GF-D8 (cell line): ENCODE measurements at regions not wholly inside any gene's neighbourhood (a gene's known extent, or its start where the extent isn't known, plus 50 kb on each side); places are given as distances from the start of the nearest gene placed in this dataset.
"Not testable (repeated sequence)": the region's sequence is repeated elsewhere in the genome, so short reads cannot be mapped to it uniquely, and the experiment has no call there.

Experiments used
- DNase-seq: peaks from one replicate; lab custom pipeline; 2025; lab: John Stamatoyannopoulos, UW

- not testable (repeated sequence) for DNase-seq
These were observed 264.0 kb downstream of the SMARCA2 start for GRCh38 chr9:2279138-2279537.

- DNase-seq = no peak
These were observed 266.1 kb downstream of the SMARCA2 start for GRCh38 chr9:2281031-2281802.

DNA sequence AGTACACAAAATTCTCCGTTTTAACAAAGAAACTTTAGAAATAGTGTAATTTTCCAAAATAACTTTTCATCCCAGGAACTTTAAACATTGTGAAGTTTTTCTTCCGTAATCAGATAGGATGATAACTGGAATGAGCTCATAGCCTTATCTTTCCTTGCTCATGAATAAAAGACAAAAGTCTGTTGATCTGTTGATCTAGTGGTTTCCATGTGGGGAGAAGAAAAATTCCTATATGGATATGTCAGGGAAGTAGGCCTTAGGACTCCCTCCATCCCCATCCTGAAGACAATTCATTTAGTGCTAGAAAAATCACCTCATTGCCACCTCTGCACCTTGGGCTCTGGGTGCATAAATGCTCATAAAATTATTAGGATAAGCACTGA, 266.6 kb downstream of the SMARCA2 start:
- no peak for DNase-seq

DNA sequence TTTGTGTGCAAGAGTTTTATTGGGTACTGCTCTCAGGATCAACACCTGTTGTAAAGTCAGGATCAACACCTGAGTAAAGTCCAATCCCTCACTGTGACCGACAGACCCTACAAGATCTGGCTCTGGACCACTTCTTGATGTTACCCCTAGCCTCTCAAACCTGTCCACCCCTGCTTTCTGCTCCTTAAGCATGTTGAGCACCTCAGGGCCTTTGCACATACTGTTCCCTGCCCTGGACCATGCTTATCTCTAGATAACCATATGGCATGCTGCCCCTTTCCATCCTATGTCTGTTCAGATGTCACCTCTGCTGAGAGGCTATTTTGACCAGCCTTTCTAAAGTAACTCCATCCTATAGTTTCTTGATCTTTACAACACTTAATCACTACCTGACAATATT, 269.6 kb downstream of the SMARCA2 start:
- no peak for DNase-seq

DNA sequence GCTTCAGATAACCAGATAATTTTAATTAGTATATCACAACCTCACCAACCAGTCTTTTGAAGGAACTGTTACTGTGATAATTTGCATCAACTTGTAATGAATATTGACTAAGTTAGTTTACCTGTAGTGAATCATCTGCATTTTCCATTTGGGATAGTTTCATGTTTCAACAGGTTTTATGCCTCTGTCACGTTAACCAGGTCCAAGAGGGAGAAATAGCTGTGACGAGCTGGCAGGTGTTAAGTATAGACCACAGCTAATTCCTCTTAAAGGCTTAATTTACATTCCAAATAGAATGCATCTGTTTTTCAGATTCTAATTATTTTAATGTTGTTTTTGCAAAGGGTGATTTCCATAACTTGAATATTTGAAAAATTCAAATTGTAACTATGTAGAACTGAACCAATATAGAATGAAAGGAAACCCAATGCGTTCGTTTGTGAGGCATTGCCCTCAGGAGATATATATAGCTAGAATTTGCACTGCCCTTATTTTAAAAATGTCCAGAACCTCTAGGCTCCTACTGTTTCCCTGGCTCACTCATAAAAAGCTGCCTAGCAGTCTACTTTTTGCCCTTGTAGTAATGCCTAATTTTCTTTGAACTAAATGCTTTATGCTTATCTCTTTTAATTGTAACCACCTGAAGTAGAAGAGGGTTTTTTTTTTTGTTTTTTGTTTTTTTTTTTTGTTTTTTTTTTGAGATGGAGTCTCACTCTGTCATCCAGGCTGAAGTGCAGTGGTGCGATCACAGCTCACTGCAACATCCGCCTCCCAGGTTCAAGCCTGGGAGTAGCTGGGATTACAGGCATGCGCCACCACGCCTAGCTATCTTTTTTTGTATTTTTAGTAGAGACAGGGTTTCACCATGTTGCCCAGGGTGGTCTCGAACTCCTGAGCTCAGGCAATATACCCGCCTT, 270.5 kb downstream of the SMARCA2 start:
- no peak for DNase-seq

DNA sequence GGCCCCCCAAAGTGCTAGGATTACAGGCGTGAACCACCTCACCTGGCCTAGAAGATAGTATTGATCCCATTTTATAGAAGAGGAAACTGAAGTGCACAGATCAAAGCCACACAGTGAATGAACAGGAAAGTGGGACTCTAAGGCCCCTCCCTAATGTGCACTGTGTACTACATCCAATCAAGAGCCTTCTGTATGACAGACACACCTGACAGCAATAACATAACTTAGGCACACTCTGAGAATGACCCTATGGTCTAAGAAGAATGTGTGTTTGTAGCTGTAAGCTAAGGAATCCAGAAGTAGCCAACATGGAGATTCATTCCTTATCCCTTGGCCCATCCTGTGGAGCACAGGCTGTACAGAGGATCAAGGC, 271.2 kb downstream of the SMARCA2 start:
- no peak for DNase-seq

GRCh38 chr9:2286825-2287455, 271.8 kb downstream of the SMARCA2 start:
- DNase-seq = no peak

- no peak for DNase-seq
These were observed 273.2 kb downstream of the SMARCA2 start for GRCh38 chr9:2288309-2288708.

DNA sequence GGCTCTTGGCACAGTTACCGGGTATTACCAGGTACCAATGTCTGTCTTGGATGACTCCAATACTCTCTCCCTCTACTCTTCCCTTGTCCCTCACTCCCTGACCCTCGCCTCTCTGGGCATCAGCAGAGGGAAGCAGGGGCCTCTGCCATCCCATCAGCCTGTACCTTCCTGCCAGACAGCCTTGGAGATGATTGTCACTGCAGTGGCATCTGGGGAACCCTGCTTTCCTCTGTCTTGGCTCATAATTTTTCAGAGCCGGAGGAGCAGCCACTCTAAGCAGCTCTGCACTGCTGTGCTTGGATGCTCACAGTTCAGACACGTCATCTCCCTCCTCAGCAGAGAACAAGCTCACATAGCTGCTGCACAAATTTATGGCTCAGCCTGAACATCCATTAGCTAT, 274.1 kb downstream of the SMARCA2 start:
- no peak for DNase-seq

DNA sequence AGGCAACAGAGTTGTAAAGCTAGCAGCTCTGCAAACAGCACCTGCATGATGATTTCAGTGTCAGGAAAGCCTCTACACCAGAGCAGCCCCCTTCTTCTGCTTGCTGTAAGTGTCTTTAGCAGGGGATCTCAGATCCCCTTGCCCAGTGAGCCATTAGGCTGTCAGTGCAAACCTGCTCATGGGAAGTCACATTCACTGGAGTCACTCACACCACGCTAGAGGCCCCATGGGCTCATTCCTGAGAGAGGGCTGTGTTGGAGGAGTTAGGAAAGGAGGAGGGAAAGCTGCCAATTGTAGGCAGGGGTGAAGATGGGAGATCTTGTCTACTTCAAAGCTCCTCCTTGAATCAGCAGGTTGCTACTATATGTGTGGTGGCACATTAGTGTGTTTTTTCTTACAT, 275.2 kb downstream of the SMARCA2 start:
- DNase-seq = no peak

GRCh38 chr9:2291980-2292704, 277.0 kb downstream of the SMARCA2 start:
- no peak for DNase-seq

- no peak for DNase-seq
These were observed 277.6 kb downstream of the SMARCA2 start for GRCh38 chr9:2292733-2293132.

GRCh38 chr9:2297771-2298170, 282.6 kb downstream of the SMARCA2 start:
- DNase-seq = no peak

GRCh38 chr9:2298217-2298616, 283.1 kb downstream of the SMARCA2 start:
- DNase-seq = no peak

GRCh38 chr9:2299156-2299842, 284.2 kb downstream of the SMARCA2 start:
- no peak for DNase-seq

- no peak for DNase-seq
These were observed 284.7 kb downstream of the SMARCA2 start for GRCh38 chr9:2299843-2300205.

GRCh38 chr9:2300325-2300724, 285.2 kb downstream of the SMARCA2 start:
- DNase-seq = no peak

DNA sequence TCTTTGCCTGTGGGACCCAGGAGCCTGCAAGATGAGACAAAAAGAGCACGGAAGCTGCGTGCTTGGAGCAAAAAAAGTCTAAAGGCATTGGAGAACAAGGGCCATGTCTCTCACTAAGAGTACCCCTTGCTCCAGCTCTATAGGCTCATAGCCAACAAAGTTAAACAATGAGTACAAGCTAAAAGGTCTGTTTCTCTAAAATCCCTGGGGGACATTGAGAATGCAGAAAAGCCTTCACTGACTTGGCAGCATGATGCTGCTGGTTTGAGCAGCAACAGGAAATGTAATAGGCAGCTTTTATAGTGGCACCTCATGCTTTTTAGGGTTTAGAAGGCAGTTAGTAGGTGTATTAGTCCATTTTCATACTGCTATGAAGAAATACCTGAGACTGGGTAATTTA, 287.5 kb downstream of the SMARCA2 start:
- DNase-seq = no peak

DNA sequence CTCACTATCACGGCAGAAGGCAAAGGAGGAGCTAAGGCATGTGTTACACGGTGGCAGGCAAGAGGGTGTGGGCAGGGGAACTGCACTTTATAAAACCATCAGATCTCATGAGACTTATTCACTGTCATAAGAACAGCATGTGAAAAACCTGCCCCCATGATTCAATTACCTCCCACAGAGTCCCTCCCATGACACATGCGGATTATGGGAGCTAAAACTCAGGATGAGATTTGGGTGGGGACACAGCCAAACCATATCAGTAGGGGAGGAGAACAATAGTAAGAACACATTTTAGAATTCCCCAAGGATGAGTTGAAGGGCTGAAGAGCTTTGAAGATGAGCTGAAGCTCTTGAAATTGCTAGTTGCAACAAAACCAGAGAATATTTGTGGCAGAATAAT, 287.9 kb downstream of the SMARCA2 start:
- DNase-seq = no peak

- DNase-seq = no peak
These were observed 292.3 kb downstream of the SMARCA2 start for GRCh38 chr9:2307480-2307879.

- DNase-seq = no peak
These were observed 296.8 kb downstream of the SMARCA2 start for GRCh38 chr9:2311920-2312319.

DNA sequence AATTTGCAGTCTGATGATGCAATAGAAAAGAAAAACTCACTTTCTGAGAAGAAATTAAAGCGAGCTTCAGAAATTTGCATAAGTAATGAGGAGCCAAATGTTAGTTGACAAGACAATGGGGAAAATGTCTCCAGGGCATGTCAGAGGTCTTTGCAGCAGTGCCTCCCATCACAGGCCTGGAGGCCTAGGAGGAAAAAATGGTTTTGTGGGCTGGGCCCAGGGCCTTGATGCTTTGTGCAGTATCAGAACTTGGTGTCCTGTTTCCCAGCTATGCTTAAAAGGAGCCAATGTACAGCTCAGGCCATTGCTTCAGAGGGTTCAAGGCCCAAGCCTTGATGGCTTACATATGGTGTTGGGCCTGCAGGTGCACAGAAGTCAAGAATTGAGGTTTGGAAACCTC, 298.4 kb downstream of the SMARCA2 start:
- DNase-seq = no peak
